ENCODE measurements at regions not wholly inside any gene's neighbourhood (a gene's known extent, or its start where the extent isn't known, plus 50 kb on each side); places are given as distances from the start of the nearest gene placed in this dataset.
"Not testable (repeated sequence)": the region's sequence is repeated elsewhere in the genome, so short reads cannot be mapped to it uniquely, and the experiment has no call there.

DNA sequence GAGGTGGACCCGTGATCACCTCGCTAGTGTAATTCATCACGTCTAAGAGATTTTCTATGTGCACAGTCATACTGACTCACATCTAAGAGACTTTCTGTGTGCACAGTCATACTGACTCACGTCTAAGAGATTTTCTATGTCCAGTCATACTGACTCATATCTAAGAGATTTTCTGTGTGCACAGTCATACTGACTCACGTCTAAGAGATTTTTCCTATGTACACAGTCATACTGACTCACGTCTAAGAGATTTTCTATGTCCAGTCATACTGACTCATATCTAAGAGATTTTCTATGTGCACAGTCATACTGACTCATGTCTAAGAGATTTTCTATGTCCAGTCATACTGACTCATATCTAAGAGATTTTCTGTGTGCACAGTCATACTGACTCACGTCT, 443.8 kb downstream of the BRD1 start:
- TF ChIP-seq, protein P1, sequence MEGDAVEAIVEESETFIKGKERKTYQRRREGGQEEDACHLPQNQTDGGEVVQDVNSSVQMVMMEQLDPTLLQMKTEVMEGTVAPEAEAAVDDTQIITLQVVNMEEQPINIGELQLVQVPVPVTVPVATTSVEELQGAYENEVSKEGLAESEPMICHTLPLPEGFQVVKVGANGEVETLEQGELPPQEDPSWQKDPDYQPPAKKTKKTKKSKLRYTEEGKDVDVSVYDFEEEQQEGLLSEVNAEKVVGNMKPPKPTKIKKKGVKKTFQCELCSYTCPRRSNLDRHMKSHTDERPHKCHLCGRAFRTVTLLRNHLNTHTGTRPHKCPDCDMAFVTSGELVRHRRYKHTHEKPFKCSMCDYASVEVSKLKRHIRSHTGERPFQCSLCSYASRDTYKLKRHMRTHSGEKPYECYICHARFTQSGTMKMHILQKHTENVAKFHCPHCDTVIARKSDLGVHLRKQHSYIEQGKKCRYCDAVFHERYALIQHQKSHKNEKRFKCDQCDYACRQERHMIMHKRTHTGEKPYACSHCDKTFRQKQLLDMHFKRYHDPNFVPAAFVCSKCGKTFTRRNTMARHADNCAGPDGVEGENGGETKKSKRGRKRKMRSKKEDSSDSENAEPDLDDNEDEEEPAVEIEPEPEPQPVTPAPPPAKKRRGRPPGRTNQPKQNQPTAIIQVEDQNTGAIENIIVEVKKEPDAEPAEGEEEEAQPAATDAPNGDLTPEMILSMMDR (IDR thresholded peaks at IDR 0.05) = not testable (repeated sequence)
- TF ChIP-seq POLR2A, POLR2AphosphoS5, EP300 (IDR thresholded peaks at IDR 0.05): not testable (repeated sequence)
